IPS-NIHi11 (cell line): ENCODE measurements at regions not wholly inside any gene's neighbourhood (a gene's known extent, or its start where the extent isn't known, plus 50 kb on each side); places are given as distances from the start of the nearest gene placed in this dataset.

Experiments used
- DNase-seq: peaks from one replicate; pipeline ENCODE4 v3.0.0; 2012; ENCODE audit warnings: mixed read lengths, low spot score

GRCh38 chr18:45378308-45378707 lies 237.0 kb upstream of the SLC14A2 start:
- no peak for DNase-seq

GRCh38 chr18:45378933-45379332 lies 236.3 kb upstream of the SLC14A2 start:
- DNase-seq, result no peak

GRCh38 chr18:45379903-45380302 lies 235.4 kb upstream of the SLC14A2 start:
- DNase-seq, result no peak

GRCh38 chr18:45381282-45381681 lies 234.0 kb upstream of the SLC14A2 start:
- DNase-seq, result no peak

GRCh38 chr18:45383228-45383627 lies 232.0 kb upstream of the SLC14A2 start:
- DNase-seq, result no peak

- DNase-seq, result peak; percentile 80
Observed at GRCh38 chr18:45384137-45384961, 230.9 kb upstream of the SLC14A2 start.

GRCh38 chr18:45384962-45385315 lies 230.3 kb upstream of the SLC14A2 start:
- no peak for DNase-seq

- DNase-seq, result peak; percentile 68
Observed at GRCh38 chr18:45386041-45386655, 229.1 kb upstream of the SLC14A2 start.

GRCh38 chr18:45387229-45387628 lies 228.0 kb upstream of the SLC14A2 start:
- no peak for DNase-seq

- no peak for DNase-seq
Observed at GRCh38 chr18:45398448-45398847, 216.8 kb upstream of the SLC14A2 start.

- no peak for DNase-seq
Observed at GRCh38 chr18:45399146-45399545, 216.1 kb upstream of the SLC14A2 start.

- DNase-seq, result no peak
Observed at GRCh38 chr18:45399643-45400042, 215.6 kb upstream of the SLC14A2 start.

- DNase-seq, result no peak
Observed at GRCh38 chr18:45402485-45403056, 212.7 kb upstream of the SLC14A2 start.

GRCh38 chr18:45403341-45404049 lies 211.8 kb upstream of the SLC14A2 start:
- DNase-seq, result no peak

- no peak for DNase-seq
Observed at GRCh38 chr18:45408218-45408617, 207.1 kb upstream of the SLC14A2 start.

GRCh38 chr18:45409971-45410370 lies 205.3 kb upstream of the SLC14A2 start:
- DNase-seq, result no peak

- DNase-seq, result no peak
Observed at GRCh38 chr18:45412577-45412976, 202.7 kb upstream of the SLC14A2 start.

- no peak for DNase-seq
Observed at GRCh38 chr18:45413180-45413836, 202.0 kb upstream of the SLC14A2 start.

- no peak for DNase-seq
Observed at GRCh38 chr18:45415614-45416013, 199.7 kb upstream of the SLC14A2 start.

GRCh38 chr18:45416168-45416567 lies 199.1 kb upstream of the SLC14A2 start:
- no peak for DNase-seq

- no peak for DNase-seq
Observed at GRCh38 chr18:45417392-45417791, 197.9 kb upstream of the SLC14A2 start.

- no peak for DNase-seq
Observed at GRCh38 chr18:45423659-45424058, 191.6 kb upstream of the SLC14A2 start.
